Activated CD8-positive, alpha-beta T cell treated with anti-CD3 and anti-CD28 coated beads for 36 hours (primary cell): ENCODE measurements at regions not wholly inside any gene's neighbourhood (a gene's known extent, or its start where the extent isn't known, plus 50 kb on each side); places are given as distances from the start of the nearest gene placed in this dataset.

Source experiments
- ATAC-seq: fragments of 200-7000 bp; cut with Tn5 transposase; one replicate; pipeline ENCODE4 v1.10.0; 2021; ENCODE audit warnings: mild to moderate bottlenecking, moderate library complexity
- CTCF ChIA-PET: fragments of 350-600 bp; sonication (Branson Sonifier 250); formaldehyde crosslinking; loops from one replicate; lab custom pipeline; 2021; ENCODE audit warnings: antibody characterized with exemption; lab: Charles Lee
- POLR2A ChIA-PET: fragments of 350-600 bp; sonication (Branson Sonifier 250); formaldehyde crosslinking; loops from one replicate; lab custom pipeline; 2021; ENCODE audit warnings: antibody characterized with exemption; lab: Charles Lee
- DNase-seq: peaks from one replicate; pipeline ENCODE4 v3.0.0-alpha.2; 2020
- H3K27ac Mint-ChIP-seq: one replicate; pipeline ENCODE4 v1.8.0; 2021; ENCODE audit warnings: mild to moderate bottlenecking, mixed read lengths
- H3K27me3 Mint-ChIP-seq: one replicate; pipeline ENCODE4 v1.8.0; 2021; ENCODE audit warnings: mixed read lengths
- H3K36me3 Mint-ChIP-seq: one replicate; pipeline ENCODE4 v1.8.0; 2021; ENCODE audit warnings: low read depth, mixed read lengths
- H3K4me1 Mint-ChIP-seq: one replicate; pipeline ENCODE4 v1.8.0; 2021; ENCODE audit warnings: low read depth, mixed read lengths
- H3K4me3 Mint-ChIP-seq: one replicate; pipeline ENCODE4 v1.8.0; 2021; ENCODE audit warnings: mild to moderate bottlenecking, moderate library complexity, mixed read lengths
- H3K9me3 Mint-ChIP-seq: one replicate; pipeline ENCODE4 v1.8.0; 2021; ENCODE audit warnings: mixed read lengths
- CTCF ChIP-seq: fragments of 200-600 bp; IDR thresholded peaks from one replicate; pipeline ENCODE4 v1.8.0; 2022; ENCODE audit warnings: antibody characterized with exemption, mild to moderate bottlenecking
- intact Hi-C: fragments of 100-400 bp; cut with micrococcal nuclease; formaldehyde crosslinking; loops from one replicate; pipeline ENCODE4 v1.10.0; 2022

- H3K4me1 Mint-ChIP-seq = no peaks in the 10 kb centered on the region
- DNase-seq = no peak
- no peak overlapping the region for H3K4me3 Mint-ChIP-seq
- TF ChIP-seq CTCF = no peak
- no peak for ATAC-seq
- ChIA-PET POLR2A (no interaction called here), CTCF (no interaction called here)
- intact Hi-C loops = no loop called here
- H3K36me3 Mint-ChIP-seq = no peaks in the 10 kb centered on the region
- peaks cover 19% of the 10 kb centered on the region for H3K27me3 Mint-ChIP-seq
- H3K9me3 Mint-ChIP-seq = no peaks in the 10 kb centered on the region
- H3K27ac Mint-ChIP-seq = no peak overlapping the region
These were observed 128.4 kb upstream of the ADRA1B start for GRCh38 chr5:159787837-159788236.

GRCh38 chr5:159788835-159789331 lies 127.4 kb upstream of the ADRA1B start:
- ChIA-PET POLR2A (no interaction called here), CTCF (no interaction called here)
- DNase-seq (no peak), ATAC-seq (no peak)
- Mint-ChIP-seq H3K4me3 (no peak overlapping the region), H3K27me3 (peaks cover 15% of the 10 kb centered on the region), H3K4me1 (no peaks in the 10 kb centered on the region), H3K9me3 (no peaks in the 10 kb centered on the region), H3K36me3 (no peaks in the 10 kb centered on the region), H3K27ac (no peak overlapping the region)
- intact Hi-C loops = no loop called here
- no peak for TF ChIP-seq CTCF

GRCh38 chr5:159792180-159792579 lies 124.1 kb upstream of the ADRA1B start:
- no peak for TF ChIP-seq CTCF
- CTCF ChIA-PET = no interaction called here
- peaks cover 6% of the 10 kb centered on the region for H3K27me3 Mint-ChIP-seq

GRCh38 chr5:159797261-159797970 lies 118.9 kb upstream of the ADRA1B start:
- H3K4me3 Mint-ChIP-seq = no peak overlapping the region
- no peak for TF ChIP-seq CTCF
- H3K36me3 Mint-ChIP-seq = no peaks in the 10 kb centered on the region
- no peaks in the 10 kb centered on the region for H3K9me3 Mint-ChIP-seq
- DNase-seq (no peak), ATAC-seq (no peak)
- intact Hi-C loops = no loop called here
- H3K27me3 Mint-ChIP-seq = peaks cover 6% of the 10 kb centered on the region
- H3K27ac Mint-ChIP-seq = no peak overlapping the region
- H3K4me1 Mint-ChIP-seq = no peaks in the 10 kb centered on the region
- ChIA-PET POLR2A (no interaction called here), CTCF (no interaction called here)

More at GRCh38 chr5:159792180-159792579, 124.1 kb upstream of the ADRA1B start:
- POLR2A ChIA-PET = no interaction called here
- Mint-ChIP-seq H3K4me3 (no peak overlapping the region), H3K4me1 (no peaks in the 10 kb centered on the region), H3K9me3 (no peaks in the 10 kb centered on the region), H3K27ac (no peak overlapping the region), H3K36me3 (no peaks in the 10 kb centered on the region)
- DNase-seq (no peak), ATAC-seq (no peak)
- intact Hi-C loops = no loop called here

GRCh38 chr5:159799701-159800100 lies 116.6 kb upstream of the ADRA1B start:
- ATAC-seq (no peak), DNase-seq (no peak)
- Mint-ChIP-seq H3K4me3 (no peak overlapping the region), H3K27ac (no peak overlapping the region), H3K27me3 (peaks cover 14% of the 10 kb centered on the region), H3K4me1 (no peaks in the 10 kb centered on the region), H3K9me3 (no peaks in the 10 kb centered on the region), H3K36me3 (no peaks in the 10 kb centered on the region)
- ChIA-PET POLR2A (no interaction called here), CTCF (no interaction called here)
- intact Hi-C loops = no loop called here
- no peak for TF ChIP-seq CTCF
